HG03439 (cell line): ENCODE measurements at regions not wholly inside any gene's neighbourhood (a gene's known extent, or its start where the extent isn't known, plus 50 kb on each side); places are given as distances from the start of the nearest gene placed in this dataset.

Experiments
- ATAC-seq: cut with Tn5 transposase; IDR thresholded peaks from one replicate; pipeline ENCODE4 v1.9.1; 2021; ENCODE audit warnings: mild to moderate bottlenecking, moderate library complexity; ENCODE audit not compliant: unreplicated experiment

- ATAC-seq = no peak
Observed at GRCh38 chr12:9260931-9261330, 52.7 kb upstream of the PZP start.

DNA sequence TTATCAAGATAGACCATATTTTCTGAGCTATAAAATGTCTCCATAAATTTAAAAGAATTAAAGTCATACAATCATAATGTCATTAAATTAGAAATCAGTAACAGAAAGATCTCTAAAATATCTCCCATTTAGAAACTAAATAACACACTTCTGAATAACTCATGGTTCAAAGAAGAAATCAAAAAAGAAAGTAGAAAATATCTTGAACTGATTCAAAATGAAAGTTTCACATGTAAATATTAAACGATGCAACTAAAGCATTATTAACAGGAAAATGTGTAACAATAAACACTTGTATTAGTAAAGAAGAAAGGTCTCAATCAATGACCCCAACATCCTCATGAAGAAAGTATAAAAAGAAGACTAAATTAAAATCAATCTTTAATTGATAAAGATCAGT is 50.5 kb upstream of the PZP start:
- no peak for ATAC-seq
